ENCODE measurements at regions not wholly inside any gene's neighbourhood (a gene's known extent, or its start where the extent isn't known, plus 50 kb on each side); places are given as distances from the start of the nearest gene placed in this dataset.

DNA sequence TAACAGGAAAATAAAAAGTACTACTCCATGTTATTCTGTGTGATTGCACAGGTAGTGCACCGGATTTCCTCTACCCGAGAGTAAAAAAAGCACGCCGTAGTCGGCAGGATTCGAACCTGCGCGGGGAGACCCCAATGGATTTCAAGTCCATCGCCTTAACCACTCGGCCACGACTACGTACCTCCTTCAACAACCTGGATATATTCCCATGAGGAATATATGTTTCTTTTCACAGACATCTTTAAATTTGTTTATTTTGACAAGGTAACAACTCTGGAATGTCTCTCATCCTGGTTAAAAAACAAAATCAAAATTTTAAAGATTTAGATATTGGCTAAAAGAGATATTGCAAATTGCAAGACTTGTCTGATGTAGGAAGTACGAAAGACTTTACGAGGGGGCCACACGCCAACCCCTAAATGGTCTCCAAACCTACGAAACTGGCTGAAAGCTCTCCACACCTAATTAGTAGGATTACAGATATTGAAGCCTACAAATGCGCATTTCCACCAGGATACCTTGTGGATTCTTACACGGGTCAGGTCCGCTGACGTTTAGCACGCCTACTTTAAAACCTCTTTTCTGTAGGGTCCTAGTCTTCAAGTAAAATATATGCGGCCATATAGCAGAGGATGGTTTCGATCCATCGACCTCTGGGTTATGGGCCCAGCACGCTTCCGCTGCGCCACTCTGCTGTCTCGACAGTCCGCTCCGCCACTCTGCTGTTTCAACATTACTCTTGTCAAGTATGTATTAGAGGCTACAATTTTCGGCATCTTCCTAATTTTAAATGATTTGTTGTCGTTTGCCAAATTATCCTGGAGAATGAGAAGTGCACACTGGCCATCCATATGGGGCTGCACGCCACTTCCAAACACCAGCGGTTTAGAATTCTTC is 52.2 kb upstream of the BTN3A2 start:
- peak; percentile 91 for DNase-seq (ENCODE audit: low spot score)

All from activated CD4-positive, alpha-beta T cell treated with anti-CD3 and anti-CD28 coated beads, Interleukin-2, Interleukin-4, amounts not matched to agents 100 ng/mL and 50 ng/mL, durations not matched to agents 16 hours and 8 hours (primary cell).